Right atrium auricular region (tissue), 2 donors: ENCODE measurements at regions not wholly inside any gene's neighbourhood (a gene's known extent, or its start where the extent isn't known, plus 50 kb on each side); places are given as distances from the start of the nearest gene placed in this dataset.

Experiments used
- DNase-seq: peaks from one replicate; pipeline ENCODE4 v3.0.0-alpha.2; 2019; ENCODE audit warnings: low spot score
- H3K27ac ChIP-seq, 2 donors: fragments of 200-600 bp; sonication (generic); 1 replicate in 1 of 2; 2 replicates in 1 of 2; pipeline ENCODE4 v1.5.1; 2016 to 2019
- H3K27me3 ChIP-seq, 2 donors: fragments of 200-600 bp; sonication (generic); one replicate each; pipeline versions ENCODE4 v1.5.1 to v1.6.0; 2017 to 2019
- H3K36me3 ChIP-seq: fragments of 200-600 bp; sonication (generic); one replicate; pipeline ENCODE4 v1.5.1; 2016
- H3K4me1 ChIP-seq, 2 donors: fragments of 200-600 bp; sonication (generic); one replicate each; pipeline versions ENCODE4 v1.5.1 to v1.6.0; 2017 to 2019
- H3K4me3 ChIP-seq, 2 donors: fragments of 200-600 bp; sonication (generic); 1 replicate in 1 of 2; 2 replicates in 1 of 2; pipeline ENCODE4 v1.5.1; 2017 to 2019; ENCODE audit warnings: mild to moderate bottlenecking in 1 of 2, moderate library complexity in 1 of 2
- H3K9me3 ChIP-seq, 2 donors: fragments of 200-600 bp; sonication (generic); one replicate each; pipeline ENCODE4 v1.5.1; 2019
- CTCF ChIP-seq, 2 donors: fragments of 200-600 bp; sonication (generic); IDR thresholded peaks; one replicate each; pipeline ENCODE4 v1.5.1; 2019; ENCODE audit warnings: antibody characterized with exemption in 2 of 2

- no peak overlapping the region for H3K4me3 ChIP-seq
- no peak for DNase-seq
- H3K36me3 ChIP-seq: no peaks in the 10 kb centered on the region
- no peak for TF ChIP-seq CTCF (IDR thresholded peaks at IDR 0.05)
- H3K9me3 ChIP-seq: no peaks in the 10 kb centered on the region
- H3K4me1 ChIP-seq: no peaks in the 10 kb centered on the region
- H3K27ac ChIP-seq: no peak overlapping the region
- no peaks in the 10 kb centered on the region for H3K27me3 ChIP-seq
Observed at GRCh38 chr11:80107415-80107814, 666.6 kb upstream of the TENM4 start.

- Histone ChIP-seq H3K36me3 (no peaks in the 10 kb centered on the region), H3K9me3 (no peaks in the 10 kb centered on the region), H3K27ac (no peak overlapping the region), H3K27me3 (no peaks in the 10 kb centered on the region), H3K4me3 (no peak overlapping the region), H3K4me1 (no peaks in the 10 kb centered on the region)
- TF ChIP-seq CTCF (IDR thresholded peaks at IDR 0.05): no peak
- DNase-seq: no peak
Observed at GRCh38 chr11:80104191-80104590, 663.4 kb upstream of the TENM4 start.

- no peak for DNase-seq
- Histone ChIP-seq H3K4me1 (no peaks in the 10 kb centered on the region), H3K27me3 (no peaks in the 10 kb centered on the region), H3K9me3 (no peaks in the 10 kb centered on the region), H3K27ac (no peak overlapping the region), H3K4me3 (no peak overlapping the region), H3K36me3 (no peaks in the 10 kb centered on the region)
- TF ChIP-seq CTCF (IDR thresholded peaks at IDR 0.05): no peak
Observed at GRCh38 chr11:80103142-80103859, 662.5 kb upstream of the TENM4 start.

GRCh38 chr11:80097146-80097545 is 656.3 kb upstream of the TENM4 start:
- H3K36me3 ChIP-seq: no peaks in the 10 kb centered on the region
- H3K4me1 ChIP-seq: no peaks in the 10 kb centered on the region
- no peak for TF ChIP-seq CTCF (IDR thresholded peaks at IDR 0.05)
- no peak overlapping the region for H3K4me3 ChIP-seq
- DNase-seq: no peak
- H3K27me3 ChIP-seq: no peaks in the 10 kb centered on the region
- no peak overlapping the region for H3K27ac ChIP-seq
- H3K9me3 ChIP-seq: no peaks in the 10 kb centered on the region

- Histone ChIP-seq H3K9me3 (no peaks in the 10 kb centered on the region), H3K4me3 (no peak overlapping the region), H3K27me3 (no peaks in the 10 kb centered on the region), H3K27ac (no peak overlapping the region), H3K36me3 (no peaks in the 10 kb centered on the region), H3K4me1 (no peaks in the 10 kb centered on the region)
- TF ChIP-seq CTCF (IDR thresholded peaks at IDR 0.05): no peak
- DNase-seq: no peak
Observed at GRCh38 chr11:80096736-80097135, 655.9 kb upstream of the TENM4 start.

GRCh38 chr11:80086496-80087055 is 645.7 kb upstream of the TENM4 start:
- no peaks in the 10 kb centered on the region for H3K9me3 ChIP-seq
- H3K4me1 ChIP-seq: no peaks in the 10 kb centered on the region
- H3K27me3 ChIP-seq: no peaks in the 10 kb centered on the region
- no peak overlapping the region for H3K27ac ChIP-seq
- DNase-seq: no peak
- H3K4me3 ChIP-seq: no peak overlapping the region
- TF ChIP-seq CTCF (IDR thresholded peaks at IDR 0.05): no peak
- H3K36me3 ChIP-seq: no peaks in the 10 kb centered on the region
